Ovary (tissue), 7 donors: ENCODE measurements at regions not wholly inside any gene's neighbourhood (a gene's known extent, or its start where the extent isn't known, plus 50 kb on each side); places are given as distances from the start of the nearest gene placed in this dataset.

Experiments
- DNase-seq, 5 donors: peaks; one replicate each; pipeline ENCODE4 v3.0.0-alpha.2; 2019 to 2020
- H3K27ac ChIP-seq, 2 donors: fragments of 200-600 bp; one replicate each; pipeline versions ENCODE4 v1.5.1 to v1.8.0; 2019 to 2022
- H3K27me3 ChIP-seq: fragments of 200-600 bp; one replicate; pipeline ENCODE4 v1.8.0; 2022
- H3K36me3 ChIP-seq: fragments of 200-600 bp; sonication (generic); one replicate; pipeline ENCODE4 v1.5.1; 2019
- H3K4me1 ChIP-seq: one replicate; pipeline ENCODE4 v1.8.1; 2013; ENCODE audit warnings: mild to moderate bottlenecking, moderate library complexity; ENCODE audit not compliant: insufficient read depth
- H3K4me3 ChIP-seq: fragments of 200-600 bp; sonication (generic); one replicate; pipeline ENCODE4 v1.5.1; 2017
- H3K9me3 ChIP-seq, 2 donors: fragments of 200-600 bp in 1 of 2; sonication (generic) in 1 of 2; one replicate each; pipeline versions ENCODE4 v1.5.1 to v1.8.1; 2013 to 2019; ENCODE audit warnings: mild to moderate bottlenecking in 1 of 2, moderate library complexity in 1 of 2
- EP300 ChIP-seq: sonication (generic); formaldehyde crosslinking; IDR thresholded peaks from one replicate; pipeline ENCODE4 v1.6.1; 2017; ENCODE audit warnings: antibody characterized with exemption
- POLR2A ChIP-seq: fragments of 450-650 bp; IDR thresholded peaks from one replicate; pipeline ENCODE4 v1.6.1; 2017; ENCODE audit warnings: antibody characterized with exemption, mild to moderate bottlenecking, moderate library complexity
- WGBS, 3 donors: extraction: QIAGEN DNeasy Blood & Tissue Kit in 1 of 3; methylation state at CpG; one replicate each; pipeline versions ENCODE4 v1.1.5 to v1.1.7; 2013 to 2017; 5-methylcytosine and 5-hydroxymethylcytosine counted together
- intact Hi-C, 4 donors: fragments of 100-400 bp; cut with DNase I; formaldehyde crosslinking; loops; one replicate each; pipeline versions ENCODE4 v1.11.0 to v1.15.1; 2022 to 2023
- TF ChIP-seq, protein P1 (sequence below), 3 donors: fragments of 450-650 bp in 2 of 3; fragments of 200-600 bp in 1 of 3; IDR thresholded peaks; one replicate each; pipeline versions ENCODE4 v1.5.1 to v1.8.0; 2016 to 2022; ENCODE audit warnings: antibody characterized with exemption in 3 of 3, mild to moderate bottlenecking in 1 of 3
- donor health status: DM: no; HTN: no; CAD: no; lungs with moderate emphysema.
- donor health status: DM: no; HTN: no; CAD: no.
- donor health status: Bipolar disorder and iron deficiency.
- donor health status: DM: no; HTN: no; CAD: no.
- donor health status: DM: yes; HTN: yes; CAD: no.

DNA sequence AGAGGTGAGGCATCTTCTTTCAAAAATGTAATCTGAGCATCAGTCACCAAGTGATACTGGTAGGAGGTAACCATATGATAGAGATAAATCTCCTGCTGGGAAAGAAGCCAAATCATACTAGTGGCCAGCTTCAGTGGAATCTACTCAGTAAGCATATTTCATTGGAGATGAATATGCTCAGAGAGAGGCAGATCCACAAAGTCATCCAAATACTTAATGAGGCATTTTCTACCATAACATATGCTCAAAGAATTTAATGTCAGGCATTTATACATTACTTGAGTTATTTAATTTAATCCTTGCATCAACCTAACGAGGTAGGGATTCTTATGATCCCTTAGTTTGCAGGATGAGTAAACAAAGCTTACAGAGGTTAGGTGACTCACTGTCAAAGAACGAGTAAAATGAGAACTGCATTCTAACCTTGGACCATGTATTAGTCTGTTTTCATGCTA, 50.9 kb upstream of the DMRTA1 start:
- DNase-seq: no peak
- Histone ChIP-seq H3K36me3 (no peaks in the 10 kb centered on the region), H3K27me3 (no peaks in the 10 kb centered on the region), H3K4me3 (no peak overlapping the region), H3K9me3 (no peaks in the 10 kb centered on the region), H3K4me1 (no peaks in the 10 kb centered on the region), H3K27ac (no peak overlapping the region)
- WGBS, 3 donors: 46 to 59% (median 49%) methylated on average over 2 of the region's 2 CpGs
- TF ChIP-seq, protein P1, sequence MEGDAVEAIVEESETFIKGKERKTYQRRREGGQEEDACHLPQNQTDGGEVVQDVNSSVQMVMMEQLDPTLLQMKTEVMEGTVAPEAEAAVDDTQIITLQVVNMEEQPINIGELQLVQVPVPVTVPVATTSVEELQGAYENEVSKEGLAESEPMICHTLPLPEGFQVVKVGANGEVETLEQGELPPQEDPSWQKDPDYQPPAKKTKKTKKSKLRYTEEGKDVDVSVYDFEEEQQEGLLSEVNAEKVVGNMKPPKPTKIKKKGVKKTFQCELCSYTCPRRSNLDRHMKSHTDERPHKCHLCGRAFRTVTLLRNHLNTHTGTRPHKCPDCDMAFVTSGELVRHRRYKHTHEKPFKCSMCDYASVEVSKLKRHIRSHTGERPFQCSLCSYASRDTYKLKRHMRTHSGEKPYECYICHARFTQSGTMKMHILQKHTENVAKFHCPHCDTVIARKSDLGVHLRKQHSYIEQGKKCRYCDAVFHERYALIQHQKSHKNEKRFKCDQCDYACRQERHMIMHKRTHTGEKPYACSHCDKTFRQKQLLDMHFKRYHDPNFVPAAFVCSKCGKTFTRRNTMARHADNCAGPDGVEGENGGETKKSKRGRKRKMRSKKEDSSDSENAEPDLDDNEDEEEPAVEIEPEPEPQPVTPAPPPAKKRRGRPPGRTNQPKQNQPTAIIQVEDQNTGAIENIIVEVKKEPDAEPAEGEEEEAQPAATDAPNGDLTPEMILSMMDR (IDR thresholded peaks at IDR 0.05): no peak
- TF ChIP-seq POLR2A (no peak), EP300 (no peak)
- intact Hi-C loops: no loop called here
